Testis (tissue), 2 donors: ENCODE measurements at regions not wholly inside any gene's neighbourhood (a gene's known extent, or its start where the extent isn't known, plus 50 kb on each side); places are given as distances from the start of the nearest gene placed in this dataset.

ENCODE experiments used
- DNase-seq: peaks from one replicate; pipeline ENCODE4 v3.0.0-alpha.2; 2019
- H3K27ac ChIP-seq, 2 donors: fragments of 200-600 bp; sonication (generic); one replicate each; pipeline ENCODE4 v1.5.1; 2019
- H3K27me3 ChIP-seq: fragments of 200-600 bp; sonication (generic); one replicate; pipeline ENCODE4 v1.5.1; 2019
- H3K36me3 ChIP-seq: fragments of 200-600 bp; sonication (generic); one replicate; pipeline ENCODE4 v1.5.1; 2017; ENCODE audit warnings: low read depth; ENCODE audit errors: missing control alignments
- H3K4me1 ChIP-seq: fragments of 200-600 bp; sonication (generic); one replicate; pipeline ENCODE4 v1.5.1; 2019
- H3K4me3 ChIP-seq, 2 donors: fragments of 200-600 bp; sonication (generic); one replicate each; pipeline ENCODE4 v1.5.1; 2017 to 2019
- H3K9me3 ChIP-seq: fragments of 200-600 bp; sonication (generic); one replicate; pipeline ENCODE4 v1.5.1; 2017
- CTCF ChIP-seq, 3 experiments: fragments of 450-650 bp in 2 of 3; fragments of 200-600 bp in 1 of 3; sonication (generic) in 1 of 3; IDR thresholded peaks; one replicate each; pipeline ENCODE4 v1.5.1; 2016 to 2019; ENCODE audit warnings: antibody characterized with exemption in 3 of 3, mild to moderate bottlenecking in 2 of 3, moderate library complexity in 1 of 3
- POLR2A ChIP-seq: fragments of 450-650 bp; IDR thresholded peaks from one replicate; pipeline ENCODE4 v1.6.1; 2017; ENCODE audit warnings: antibody characterized with exemption, mild to moderate bottlenecking, moderate library complexity
- WGBS, 2 donors: methylation state at CpG; one replicate each; pipeline ENCODE4 v1.1.5; 2018; 5-methylcytosine and 5-hydroxymethylcytosine counted together
- intact Hi-C: fragments of 100-400 bp; cut with DNase I; formaldehyde crosslinking; loops from one replicate; pipeline ENCODE4 v1.15.1; 2023; ENCODE audit warnings: low total_unique reads

- Histone ChIP-seq H3K36me3 (no peaks in the 10 kb centered on the region), H3K4me3 (no peak overlapping the region), H3K27me3 (no peaks in the 10 kb centered on the region), H3K9me3 (no peaks in the 10 kb centered on the region), H3K27ac (no peak overlapping the region), H3K4me1 (no peaks in the 10 kb centered on the region)
- TF ChIP-seq POLR2A, result no peak
- TF ChIP-seq CTCF (IDR thresholded peaks at IDR 0.05), result no peak
- no peak for DNase-seq
- WGBS, 2 donors, result 78 to 79% methylated on average over 5 of the region's 5 CpGs
- intact Hi-C loops, result loop anchor here (10.0 kb wide), 1 partner anchor 494 kb away; no protein-coding TSS in a partner anchor
Observed at GRCh38 chr5:167720676-167721260, 570.7 kb upstream of the WWC1 start.

- H3K4me1 ChIP-seq, result no peaks in the 10 kb centered on the region
- no peaks in the 10 kb centered on the region for H3K9me3 ChIP-seq
- no peaks in the 10 kb centered on the region for H3K36me3 ChIP-seq
- no peak overlapping the region for H3K27ac ChIP-seq
- H3K27me3 ChIP-seq, result no peaks in the 10 kb centered on the region
- WGBS, 2 donors, result 74 to 85% methylated on average over 3 of the region's 3 CpGs
- no peak for DNase-seq
- H3K4me3 ChIP-seq, result no peak overlapping the region
- TF ChIP-seq POLR2A, result no peak
- TF ChIP-seq CTCF (IDR thresholded peaks at IDR 0.05), result no peak
- intact Hi-C loops, result loop anchor here (10.0 kb wide), 1 partner anchor 493 kb away; no protein-coding TSS in a partner anchor
Observed at GRCh38 chr5:167721926-167722440, 569.5 kb upstream of the WWC1 start.

- Histone ChIP-seq H3K4me3 (no peak overlapping the region), H3K27me3 (no peaks in the 10 kb centered on the region), H3K27ac (no peak overlapping the region), H3K9me3 (no peaks in the 10 kb centered on the region), H3K4me1 (no peaks in the 10 kb centered on the region), H3K36me3 (no peaks in the 10 kb centered on the region)
- WGBS, 2 donors, result 21 to 24% methylated on average over 9 of the region's 9 CpGs
- intact Hi-C loops, result loop anchor here (10.0 kb wide), 1 partner anchor 491 kb away; no protein-coding TSS in a partner anchor
- peak; percentile 90 for DNase-seq
- TF ChIP-seq CTCF (IDR thresholded peaks at IDR 0.05) (peak; percentile 84 to 92 (median 87)), POLR2A (no peak)
Observed at GRCh38 chr5:167723254-167723871, 568.1 kb upstream of the WWC1 start.

GRCh38 chr5:167725264-167725663 lies 566.2 kb upstream of the WWC1 start:
- H3K36me3 ChIP-seq, result no peaks in the 10 kb centered on the region
- no peak for TF ChIP-seq POLR2A
- TF ChIP-seq CTCF (IDR thresholded peaks at IDR 0.05), result no peak
- no peak overlapping the region for H3K4me3 ChIP-seq
- no peaks in the 10 kb centered on the region for H3K4me1 ChIP-seq
- no peaks in the 10 kb centered on the region for H3K27me3 ChIP-seq
- WGBS, 2 donors, result 81 to 88% methylated on average over 2 of the region's 2 CpGs
- no peaks in the 10 kb centered on the region for H3K9me3 ChIP-seq
- no peak overlapping the region for H3K27ac ChIP-seq
- intact Hi-C loops, result loop anchor here (10.0 kb wide), 1 partner anchor 490 kb away; no protein-coding TSS in a partner anchor
- DNase-seq, result no peak
